ENCODE measurements at regions not wholly inside any gene's neighbourhood (a gene's known extent, or its start where the extent isn't known, plus 50 kb on each side); places are given as distances from the start of the nearest gene placed in this dataset.

DNA sequence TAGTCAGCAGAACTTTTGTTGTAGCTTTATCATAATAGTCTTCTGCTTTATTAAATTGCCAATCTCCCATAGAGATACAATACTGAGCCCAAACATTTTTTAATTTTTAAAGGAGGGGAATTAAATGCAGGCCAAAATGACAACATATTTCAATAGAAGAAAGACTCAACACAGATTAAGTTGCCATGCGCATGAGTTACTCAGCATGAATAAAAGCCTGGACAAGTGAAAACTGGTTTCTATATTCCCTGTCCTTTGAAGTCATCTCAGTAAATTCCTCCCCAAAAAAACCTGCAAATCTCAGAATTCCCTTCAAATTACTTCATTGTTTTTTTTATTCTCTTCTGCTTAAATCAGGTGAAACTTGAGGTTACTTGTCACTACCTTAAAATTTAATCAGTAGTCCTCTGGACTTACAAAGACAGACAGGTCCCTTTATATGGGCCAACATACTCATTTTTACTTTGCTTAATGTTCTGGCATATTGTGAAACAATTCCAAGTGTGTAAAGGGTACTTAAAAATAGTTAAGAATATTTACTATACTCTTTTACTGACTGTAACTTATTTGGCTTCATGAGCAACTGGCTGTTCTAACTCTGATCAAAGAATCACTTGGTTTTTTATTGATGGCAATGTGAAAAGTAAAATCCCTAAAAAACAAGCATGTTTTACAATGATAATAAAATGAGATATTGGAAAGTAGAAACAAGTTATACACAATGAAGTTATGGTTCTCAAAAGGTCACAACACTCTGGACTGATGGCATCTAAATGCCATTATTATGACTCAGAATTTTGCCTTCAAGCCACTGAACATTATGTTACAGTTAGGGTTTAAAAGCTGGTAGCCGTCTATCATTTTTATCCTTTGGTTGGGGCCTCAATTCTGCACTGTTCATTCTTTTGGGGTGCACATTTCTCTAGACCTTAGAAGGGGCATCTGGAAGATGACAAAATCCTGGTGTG lies 49.9 kb upstream of the COL21A1 start:
- H3K27ac ChIP-seq = no peak overlapping the region
- TF ChIP-seq, protein P1, sequence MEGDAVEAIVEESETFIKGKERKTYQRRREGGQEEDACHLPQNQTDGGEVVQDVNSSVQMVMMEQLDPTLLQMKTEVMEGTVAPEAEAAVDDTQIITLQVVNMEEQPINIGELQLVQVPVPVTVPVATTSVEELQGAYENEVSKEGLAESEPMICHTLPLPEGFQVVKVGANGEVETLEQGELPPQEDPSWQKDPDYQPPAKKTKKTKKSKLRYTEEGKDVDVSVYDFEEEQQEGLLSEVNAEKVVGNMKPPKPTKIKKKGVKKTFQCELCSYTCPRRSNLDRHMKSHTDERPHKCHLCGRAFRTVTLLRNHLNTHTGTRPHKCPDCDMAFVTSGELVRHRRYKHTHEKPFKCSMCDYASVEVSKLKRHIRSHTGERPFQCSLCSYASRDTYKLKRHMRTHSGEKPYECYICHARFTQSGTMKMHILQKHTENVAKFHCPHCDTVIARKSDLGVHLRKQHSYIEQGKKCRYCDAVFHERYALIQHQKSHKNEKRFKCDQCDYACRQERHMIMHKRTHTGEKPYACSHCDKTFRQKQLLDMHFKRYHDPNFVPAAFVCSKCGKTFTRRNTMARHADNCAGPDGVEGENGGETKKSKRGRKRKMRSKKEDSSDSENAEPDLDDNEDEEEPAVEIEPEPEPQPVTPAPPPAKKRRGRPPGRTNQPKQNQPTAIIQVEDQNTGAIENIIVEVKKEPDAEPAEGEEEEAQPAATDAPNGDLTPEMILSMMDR (conservative IDR thresholded peaks at IDR 0.05) = no peak
